ENCODE measurements at regions not wholly inside any gene's neighbourhood (a gene's known extent, or its start where the extent isn't known, plus 50 kb on each side); places are given as distances from the start of the nearest gene placed in this dataset.
"Not testable (repeated sequence)": the region's sequence is repeated elsewhere in the genome, so short reads cannot be mapped to it uniquely, and the experiment has no call there.

DNA sequence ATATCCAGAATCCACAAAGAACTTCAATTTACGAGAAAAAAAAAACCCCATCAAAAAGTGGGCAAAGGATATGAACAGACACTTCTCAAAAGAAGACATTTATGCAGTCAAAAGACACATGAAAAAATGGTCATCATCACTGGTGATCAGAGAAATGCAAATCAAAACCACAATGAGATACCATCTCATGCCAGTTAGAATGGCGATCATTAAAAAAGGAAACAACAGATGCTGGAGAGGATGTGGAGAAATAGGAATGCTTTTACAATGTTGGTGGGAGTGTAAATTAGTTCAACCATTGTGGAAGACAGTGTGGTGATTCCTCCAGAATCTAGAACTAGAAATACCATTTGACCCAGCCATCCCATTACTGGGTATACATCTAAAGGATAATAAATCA lies 419.9 kb upstream of the DDI1 start:
- TF ChIP-seq CTCF, POLR2A (IDR thresholded peaks at IDR 0.05): not testable (repeated sequence)

Measured in lower leg skin (tissue), 3 donors.